ENCODE measurements at regions not wholly inside any gene's neighbourhood (a gene's known extent, or its start where the extent isn't known, plus 50 kb on each side); places are given as distances from the start of the nearest gene placed in this dataset.

DNA sequence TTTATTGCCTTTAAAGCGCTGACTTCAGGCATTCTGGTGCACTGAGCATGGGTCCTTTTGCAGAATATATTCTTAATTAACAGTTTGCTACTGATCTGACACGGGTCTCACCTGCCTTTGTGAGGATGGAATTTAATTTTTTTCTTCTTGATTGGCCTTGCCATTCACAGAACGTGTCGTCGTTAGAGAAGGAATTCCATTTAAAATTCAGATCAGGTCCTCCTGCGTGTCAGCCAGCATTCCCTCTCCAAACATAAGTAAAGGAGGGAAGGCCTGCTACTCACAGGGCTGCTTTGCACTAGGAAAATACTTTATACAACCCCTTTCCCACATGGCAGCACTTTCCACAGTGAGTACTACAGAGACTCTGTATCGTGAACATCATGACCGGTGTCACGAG is 492.7 kb downstream of the NTRK3 start:
- no CpG with 5 or more reads among the region's 9 CpGs for WGBS, 2 donors (ENCODE audit: extremely low coverage in 2 of 2, insufficient read length in 2 of 2, insufficient replicate concordance in 1 of 2)
- H2AFZ ChIP-seq (ENCODE audit: low read length): peak overlapping the region; percentile 57
- no peak for DNase-seq (ENCODE audit: low spot score)
- H3K4ac ChIP-seq (ENCODE audit: low read length): no peak overlapping the region
- no peak overlapping the region for H3K4me3 ChIP-seq (ENCODE audit: low read length in 2 of 2)
- H3K9me3 ChIP-seq (replicated peaks in 1 of 2; ENCODE audit: control insufficient read depth in 2 of 2, insufficient read depth in 1 of 2, low read depth in 1 of 2, low read length in 2 of 2): peaks cover 0 to 3% of the 10 kb centered on the region in 2 donors
- no peak overlapping the region for H2BK12ac ChIP-seq (ENCODE audit: low read length)
- H2BK5ac ChIP-seq (ENCODE audit: low read length): no peak overlapping the region
- H4K91ac ChIP-seq (ENCODE audit: low read depth, low read length, poor library complexity): no peak overlapping the region
- no peak overlapping the region for H3K9ac ChIP-seq (ENCODE audit: low read depth, low read length, poor library complexity)
- no peak overlapping the region for H2BK120ac ChIP-seq (ENCODE audit: low read depth, low read length)
- H3K27me3 ChIP-seq (ENCODE audit: control insufficient read depth in 3 of 3, insufficient read depth in 3 of 3, low read depth in 1 of 3, low read length in 3 of 3): no peaks in the 10 kb centered on the region
- no peak overlapping the region for H4K8ac ChIP-seq (ENCODE audit: low read depth, low read length)
- H2BK15ac ChIP-seq (ENCODE audit: low read length): no peak overlapping the region
- H3K79me1 ChIP-seq (ENCODE audit: low read depth, low read length): no peaks in the 10 kb centered on the region
- H3K14ac ChIP-seq (ENCODE audit: low read length): no peak overlapping the region
- no peak overlapping the region for H3K4me2 ChIP-seq (ENCODE audit: insufficient read depth, low read length, poor library complexity, severe bottlenecking)
- H3K27ac ChIP-seq (replicated peaks; ENCODE audit: low read length): peak overlapping the region; percentile 67
- H3K36me3 ChIP-seq (replicated peaks in 1 of 2; ENCODE audit: control insufficient read depth in 2 of 2, insufficient read depth in 2 of 2, low read length in 2 of 2): no peaks in the 10 kb centered on the region
- H3K4me1 ChIP-seq (ENCODE audit: control insufficient read depth in 2 of 2, insufficient read depth in 1 of 2, low read depth in 1 of 2, low read length in 2 of 2): peaks cover 4 to 14% of the 10 kb centered on the region in 2 donors
- no peak overlapping the region for H2AK5ac ChIP-seq (ENCODE audit: low read depth, low read length)
- no peak overlapping the region for H3K18ac ChIP-seq (ENCODE audit: low read length)
- H3K23ac ChIP-seq (ENCODE audit: low read depth, low read length, poor library complexity): no peak overlapping the region

DNA sequence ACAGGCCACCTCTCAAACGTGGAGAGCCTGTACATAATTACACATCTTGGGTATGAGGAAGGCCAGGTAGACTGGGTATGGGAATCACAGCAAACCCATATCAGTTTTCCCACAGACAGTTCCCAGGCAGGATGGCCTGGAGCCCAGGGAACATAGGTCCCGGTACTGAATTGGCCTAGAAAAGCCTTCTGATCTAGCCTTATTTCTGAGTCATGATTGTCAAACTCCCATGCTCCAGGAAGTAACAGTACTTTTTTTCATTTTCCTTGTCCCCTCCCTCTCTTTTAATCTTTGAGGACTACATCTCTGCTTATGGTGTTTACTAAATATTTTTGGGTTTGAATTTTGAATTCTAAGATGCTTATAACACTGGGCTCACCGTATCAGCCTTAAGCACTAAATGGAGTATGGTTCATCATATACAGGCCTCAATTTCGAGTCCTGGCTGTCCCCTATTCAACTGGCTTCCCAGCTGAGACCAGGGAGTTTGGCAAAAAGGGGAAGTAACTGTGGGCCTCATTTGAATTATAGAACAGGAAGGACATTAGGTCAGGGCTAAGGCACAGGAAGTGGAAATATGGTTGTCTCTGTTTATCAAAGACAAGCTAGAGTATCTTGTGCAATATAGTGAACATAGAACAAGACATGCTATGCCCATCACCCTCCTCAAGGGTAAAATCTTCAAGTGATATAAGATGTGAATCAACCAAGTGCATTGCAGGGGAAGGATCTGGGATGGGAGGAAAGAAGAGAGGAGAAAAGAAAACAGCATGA is 494.6 kb downstream of the NTRK3 start:
- Histone ChIP-seq H2AFZ (ENCODE audit: low read length) (no peak overlapping the region), H3K27ac (replicated peaks; ENCODE audit: low read length) (no peak overlapping the region), H2AK5ac (ENCODE audit: low read depth, low read length) (no peak overlapping the region), H2BK15ac (ENCODE audit: low read length) (no peak overlapping the region), H2BK12ac (ENCODE audit: low read length) (no peak overlapping the region), H3K36me3 (replicated peaks in 1 of 2; ENCODE audit: control insufficient read depth in 2 of 2, insufficient read depth in 2 of 2, low read length in 2 of 2) (no peaks in the 10 kb centered on the region), H3K18ac (ENCODE audit: low read length) (no peak overlapping the region), H3K27me3 (ENCODE audit: control insufficient read depth in 3 of 3, insufficient read depth in 3 of 3, low read depth in 1 of 3, low read length in 3 of 3) (no peaks in the 10 kb centered on the region), H3K23ac (ENCODE audit: low read depth, low read length, poor library complexity) (no peak overlapping the region), H4K91ac (ENCODE audit: low read depth, low read length, poor library complexity) (no peak overlapping the region), H3K9ac (ENCODE audit: low read depth, low read length, poor library complexity) (no peak overlapping the region), H3K14ac (ENCODE audit: low read length) (no peak overlapping the region), H3K79me1 (ENCODE audit: low read depth, low read length) (no peaks in the 10 kb centered on the region), H3K4me2 (ENCODE audit: insufficient read depth, low read length, poor library complexity, severe bottlenecking) (no peak overlapping the region), H2BK5ac (ENCODE audit: low read length) (no peak overlapping the region), H3K4ac (ENCODE audit: low read length) (no peak overlapping the region), H2BK120ac (ENCODE audit: low read depth, low read length) (no peak overlapping the region), H4K8ac (ENCODE audit: low read depth, low read length) (no peak overlapping the region), H3K4me1 (ENCODE audit: control insufficient read depth in 2 of 2, insufficient read depth in 1 of 2, low read depth in 1 of 2, low read length in 2 of 2) (peaks cover 4 to 14% of the 10 kb centered on the region in 2 donors), H3K9me3 (replicated peaks in 1 of 2; ENCODE audit: control insufficient read depth in 2 of 2, insufficient read depth in 1 of 2, low read depth in 1 of 2, low read length in 2 of 2) (peaks cover 0 to 3% of the 10 kb centered on the region in 2 donors), H3K4me3 (ENCODE audit: low read length in 2 of 2) (no peak overlapping the region)
- WGBS, 2 donors (ENCODE audit: extremely low coverage in 2 of 2, insufficient read length in 2 of 2, insufficient replicate concordance in 1 of 2): no CpG with 5 or more reads among the region's 4 CpGs
- DNase-seq (ENCODE audit: low spot score): no peak

DNA sequence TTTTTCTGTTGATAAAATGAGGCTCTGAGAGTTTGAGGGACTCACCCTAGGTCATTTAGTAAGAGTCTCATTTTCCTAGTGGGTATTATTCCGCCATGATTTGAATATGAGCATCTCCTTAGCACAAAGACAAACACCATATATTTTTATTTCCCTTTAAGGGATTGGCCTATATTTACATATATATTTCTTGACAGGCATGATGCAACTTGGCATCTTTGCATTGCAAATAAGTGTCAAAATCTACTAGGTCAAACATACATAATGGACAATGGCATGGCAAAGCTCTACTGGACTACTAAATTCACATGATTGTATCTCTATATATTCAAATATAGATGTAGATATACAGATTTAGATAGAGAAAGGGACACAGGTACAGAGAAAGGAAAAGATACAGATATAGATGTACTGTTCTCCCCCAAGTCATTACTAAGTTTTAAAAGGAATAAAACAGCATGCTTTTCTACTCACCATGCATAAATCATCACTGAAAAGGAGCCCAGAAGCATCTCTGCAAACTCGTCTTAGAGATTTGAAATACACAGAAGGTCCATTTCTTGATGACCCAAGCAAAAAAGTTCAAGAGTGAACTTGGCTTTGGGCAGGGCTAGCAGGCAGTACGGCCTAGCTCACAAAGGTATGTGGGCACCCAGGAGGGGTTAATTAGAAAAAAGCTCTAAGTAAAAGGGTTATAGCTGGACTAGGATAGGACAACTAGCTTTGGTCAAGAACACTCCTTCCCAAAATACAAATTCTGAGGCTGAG is 495.8 kb downstream of the NTRK3 start:
- Histone ChIP-seq H2AK5ac (ENCODE audit: low read depth, low read length) (no peak overlapping the region), H4K91ac (ENCODE audit: low read depth, low read length, poor library complexity) (no peak overlapping the region), H3K36me3 (replicated peaks in 1 of 2; ENCODE audit: control insufficient read depth in 2 of 2, insufficient read depth in 2 of 2, low read length in 2 of 2) (no peaks in the 10 kb centered on the region), H2BK15ac (ENCODE audit: low read length) (no peak overlapping the region), H2AFZ (ENCODE audit: low read length) (no peak overlapping the region), H3K4ac (ENCODE audit: low read length) (no peak overlapping the region), H2BK12ac (ENCODE audit: low read length) (no peak overlapping the region), H3K23ac (ENCODE audit: low read depth, low read length, poor library complexity) (no peak overlapping the region), H3K9ac (ENCODE audit: low read depth, low read length, poor library complexity) (no peak overlapping the region), H4K8ac (ENCODE audit: low read depth, low read length) (no peak overlapping the region), H3K27me3 (ENCODE audit: control insufficient read depth in 3 of 3, insufficient read depth in 3 of 3, low read depth in 1 of 3, low read length in 3 of 3) (no peaks in the 10 kb centered on the region), H2BK120ac (ENCODE audit: low read depth, low read length) (no peak overlapping the region), H3K9me3 (replicated peaks in 1 of 2; ENCODE audit: control insufficient read depth in 2 of 2, insufficient read depth in 1 of 2, low read depth in 1 of 2, low read length in 2 of 2) (no peaks in the 10 kb centered on the region), H3K4me1 (ENCODE audit: control insufficient read depth in 2 of 2, insufficient read depth in 1 of 2, low read depth in 1 of 2, low read length in 2 of 2) (peaks cover 4 to 14% of the 10 kb centered on the region in 2 donors), H3K27ac (replicated peaks; ENCODE audit: low read length) (no peak overlapping the region), H3K4me2 (ENCODE audit: insufficient read depth, low read length, poor library complexity, severe bottlenecking) (no peak overlapping the region), H3K79me1 (ENCODE audit: low read depth, low read length) (no peaks in the 10 kb centered on the region), H3K4me3 (ENCODE audit: low read length in 2 of 2) (no peak overlapping the region), H2BK5ac (ENCODE audit: low read length) (no peak overlapping the region), H3K14ac (ENCODE audit: low read length) (no peak overlapping the region), H3K18ac (ENCODE audit: low read length) (no peak overlapping the region)
- DNase-seq (ENCODE audit: low spot score): no peak
- no CpG with 5 or more reads among the region's 3 CpGs for WGBS, 2 donors (ENCODE audit: extremely low coverage in 2 of 2, insufficient read length in 2 of 2, insufficient replicate concordance in 1 of 2)

DNA sequence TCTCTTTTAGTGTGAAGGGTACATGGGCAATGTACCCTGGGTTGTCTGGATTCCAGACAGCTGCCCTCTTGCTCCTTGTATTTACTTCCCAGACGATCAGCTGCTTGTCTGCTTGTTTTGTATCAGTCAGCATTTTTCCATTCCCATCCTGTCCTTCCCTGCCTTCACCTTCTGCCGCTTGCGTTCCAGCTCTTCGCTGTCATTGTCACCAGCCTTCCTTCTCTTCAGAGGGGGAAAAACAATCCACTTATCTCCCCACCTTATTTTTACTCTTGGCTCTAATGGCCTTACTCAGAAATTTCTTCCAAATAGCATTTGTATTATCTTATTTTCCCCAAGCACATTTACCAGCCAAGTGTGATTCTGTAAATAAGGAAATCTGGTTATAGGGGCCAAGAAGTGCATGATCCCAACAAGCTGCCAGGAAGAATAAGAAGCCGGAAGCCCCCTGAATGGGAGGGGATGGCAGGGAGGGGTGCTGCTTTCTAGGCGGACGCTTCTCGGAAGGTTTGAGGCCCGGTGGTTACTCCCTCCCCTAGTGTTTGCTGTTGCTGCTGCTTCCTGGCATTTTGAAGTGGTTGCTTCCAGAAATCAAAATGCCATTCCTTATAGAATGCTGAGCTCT is 497.6 kb downstream of the NTRK3 start:
- H4K8ac ChIP-seq (ENCODE audit: low read depth, low read length): no peak overlapping the region

More for the DNA sequence above, 497.6 kb downstream of the NTRK3 start:
- Histone ChIP-seq H2BK120ac (ENCODE audit: low read depth, low read length) (no peak overlapping the region), H4K91ac (ENCODE audit: low read depth, low read length, poor library complexity) (no peak overlapping the region), H3K18ac (ENCODE audit: low read length) (no peak overlapping the region), H3K27me3 (ENCODE audit: control insufficient read depth in 3 of 3, insufficient read depth in 3 of 3, low read depth in 1 of 3, low read length in 3 of 3) (no peaks in the 10 kb centered on the region), H3K23ac (ENCODE audit: low read depth, low read length, poor library complexity) (no peak overlapping the region), H3K4me1 (ENCODE audit: control insufficient read depth in 2 of 2, insufficient read depth in 1 of 2, low read depth in 1 of 2, low read length in 2 of 2) (peaks cover under 1 to 5% of the 10 kb centered on the region in 2 donors), H3K14ac (ENCODE audit: low read length) (no peak overlapping the region), H3K79me1 (ENCODE audit: low read depth, low read length) (no peaks in the 10 kb centered on the region), H3K9ac (ENCODE audit: low read depth, low read length, poor library complexity) (no peak overlapping the region), H2AFZ (ENCODE audit: low read length) (no peak overlapping the region), H2BK15ac (ENCODE audit: low read length) (no peak overlapping the region), H3K27ac (replicated peaks; ENCODE audit: low read length) (no peak overlapping the region), H2BK12ac (ENCODE audit: low read length) (no peak overlapping the region), H3K4ac (ENCODE audit: low read length) (no peak overlapping the region), H3K4me2 (ENCODE audit: insufficient read depth, low read length, poor library complexity, severe bottlenecking) (no peak overlapping the region), H3K36me3 (replicated peaks in 1 of 2; ENCODE audit: control insufficient read depth in 2 of 2, insufficient read depth in 2 of 2, low read length in 2 of 2) (no peaks in the 10 kb centered on the region), H3K4me3 (ENCODE audit: low read length in 2 of 2) (no peak overlapping the region), H2BK5ac (ENCODE audit: low read length) (no peak overlapping the region), H3K9me3 (replicated peaks in 1 of 2; ENCODE audit: control insufficient read depth in 2 of 2, insufficient read depth in 1 of 2, low read depth in 1 of 2, low read length in 2 of 2) (no peaks in the 10 kb centered on the region), H2AK5ac (ENCODE audit: low read depth, low read length) (no peak overlapping the region)
- no peak for DNase-seq (ENCODE audit: low spot score)
- no CpG with 5 or more reads among the region's 9 CpGs for WGBS, 2 donors (ENCODE audit: extremely low coverage in 2 of 2, insufficient read length in 2 of 2, insufficient replicate concordance in 1 of 2)

Measured in neuronal stem cell (in vitro differentiated cells).